HEK293 (cell line): ENCODE measurements at regions not wholly inside any gene's neighbourhood (a gene's known extent, or its start where the extent isn't known, plus 50 kb on each side); places are given as distances from the start of the nearest gene placed in this dataset.

ENCODE experiments used
- CTCF ChIA-PET: fragments of 350-600 bp; formaldehyde crosslinking; extraction: SDS; loops from one replicate; lab custom pipeline; 2021; ENCODE audit warnings: antibody characterized with exemption; lab: Yijun Ruan, JAX
- POLR2A ChIA-PET: fragments of 300-600 bp; formaldehyde crosslinking; extraction: SDS; loops from one replicate; lab custom pipeline; 2020; ENCODE audit warnings: antibody characterized with exemption, inconsistent platforms; lab: Yijun Ruan, JAX
- H3K27ac ChIP-seq: fragments of 200-500 bp; sonication (Bioruptor generic); 2 replicates; pipeline ENCODE4 v1.5.1; 2014; ENCODE audit warnings: low read depth, low read length, control low read depth, inconsistent platforms; ENCODE audit errors: extremely low read depth
- H3K36me3 ChIP-seq, 2 experiments: fragments of 200-500 bp in 1 of 2; sonication (Bioruptor generic) in 1 of 2; 1 replicate in 1 of 2; 2 replicates in 1 of 2; pipeline ENCODE4 v1.5.1; 2014 to 2017; ENCODE audit warnings: inconsistent platforms in 2 of 2, low read length in 2 of 2; ENCODE audit not compliant: control insufficient read depth in 2 of 2, insufficient read depth in 1 of 2
- H3K4me1 ChIP-seq: fragments of 200-500 bp; sonication (Bioruptor generic); 2 replicates; pipeline ENCODE4 v1.5.1; 2014; ENCODE audit warnings: mild to moderate bottlenecking, low read length, inconsistent platforms; ENCODE audit not compliant: control insufficient read depth, insufficient read depth
- H3K4me3 ChIP-seq: 2 replicates; pipeline ENCODE4 v1.5.1; 2011; ENCODE audit warnings: low read depth, mild to moderate bottlenecking, control low read depth, low read length, moderate library complexity
- H3K9me3 ChIP-seq: fragments of 200-500 bp; sonication (Bioruptor generic); 2 replicates; pipeline ENCODE4 v1.5.1; 2014; ENCODE audit warnings: low read depth, low read length, inconsistent platforms; ENCODE audit not compliant: control insufficient read depth, insufficient read depth
- AEBP2 ChIP-seq: fragments of 450-650 bp; formaldehyde crosslinking; IDR thresholded peaks from 2 replicates; pipeline ENCODE4 v1.5.1; 2016; ENCODE audit warnings: missing biosample characterization, missing genetic modification characterization, borderline replicate concordance
- BCL11A ChIP-seq: fragments of 450-650 bp; formaldehyde crosslinking; IDR thresholded peaks from 2 replicates; pipeline ENCODE4 v1.5.1; 2016; ENCODE audit warnings: low read depth, missing biosample characterization, missing genetic modification characterization
- GLI2 ChIP-seq: fragments of 450-650 bp; formaldehyde crosslinking; IDR thresholded peaks from 2 replicates; pipeline ENCODE4; 2017; ENCODE audit warnings: missing biosample characterization, missing genetic modification characterization, low read depth, borderline replicate concordance
- SCRT1 ChIP-seq: fragments of 450-650 bp; formaldehyde crosslinking; IDR thresholded peaks from 2 replicates; pipeline ENCODE4 v1.5.1; 2016; ENCODE audit warnings: missing biosample characterization, missing genetic modification characterization, borderline replicate concordance
- YY2 ChIP-seq: fragments of 450-650 bp; formaldehyde crosslinking; IDR thresholded peaks from 2 replicates; pipeline ENCODE4 v1.5.1; 2016; ENCODE audit warnings: missing biosample characterization, missing genetic modification characterization
- ZNF114 ChIP-seq: fragments of 450-650 bp; formaldehyde crosslinking; IDR thresholded peaks from 2 replicates; pipeline ENCODE4 v1.5.0; 2017; ENCODE audit warnings: missing biosample characterization, missing genetic modification characterization
- ZNF169 ChIP-seq: fragments of 450-650 bp; formaldehyde crosslinking; IDR thresholded peaks from 2 replicates; pipeline ENCODE4 v1.5.1; 2016; ENCODE audit warnings: missing biosample characterization, missing genetic modification characterization
- ZNF18 ChIP-seq: fragments of 450-650 bp; formaldehyde crosslinking; IDR thresholded peaks from 2 replicates; pipeline ENCODE4 v1.5.1; 2016; ENCODE audit warnings: missing biosample characterization, missing genetic modification characterization
- ZNF292 ChIP-seq: fragments of 450-650 bp; formaldehyde crosslinking; IDR thresholded peaks from 2 replicates; pipeline ENCODE4 v1.5.1; 2016; ENCODE audit warnings: low read depth, missing biosample characterization, missing genetic modification characterization, borderline replicate concordance
- ZNF521 ChIP-seq: fragments of 450-650 bp; formaldehyde crosslinking; IDR thresholded peaks from 2 replicates; pipeline ENCODE4 v1.5.1; 2017; ENCODE audit warnings: missing biosample characterization, mild to moderate bottlenecking, missing genetic modification characterization
- ZNF560 ChIP-seq: fragments of 450-650 bp; formaldehyde crosslinking; IDR thresholded peaks from 2 replicates; pipeline ENCODE4 v1.5.1; 2017; ENCODE audit warnings: missing biosample characterization, missing genetic modification characterization, borderline replicate concordance
- ZNF561 ChIP-seq: fragments of 450-650 bp; IDR thresholded peaks from 2 replicates; pipeline ENCODE4 v1.5.1; 2018; ENCODE audit warnings: missing biosample characterization, missing genetic modification characterization, borderline replicate concordance
- ZNF621 ChIP-seq: fragments of 450-650 bp; formaldehyde crosslinking; IDR thresholded peaks from 2 replicates; pipeline ENCODE4 v1.5.1; 2017; ENCODE audit warnings: missing biosample characterization, missing genetic modification characterization
- ZNF626 ChIP-seq: fragments of 450-650 bp; sonication (Bioruptor Pico); formaldehyde crosslinking; IDR thresholded peaks from 2 replicates; pipeline ENCODE4 v1.5.1; 2018; ENCODE audit warnings: missing biosample characterization, missing genetic modification characterization, inconsistent platforms
- ZNF747 ChIP-seq: fragments of 450-650 bp; formaldehyde crosslinking; IDR thresholded peaks from 2 replicates; pipeline ENCODE4 v1.5.1; 2016; ENCODE audit warnings: missing biosample characterization, missing genetic modification characterization
- ZSCAN23 ChIP-seq: fragments of 450-650 bp; formaldehyde crosslinking; IDR thresholded peaks from 2 replicates; pipeline ENCODE4 v1.5.1; 2016; ENCODE audit warnings: missing biosample characterization, missing genetic modification characterization
- ZSCAN4 ChIP-seq: fragments of 450-650 bp; formaldehyde crosslinking; IDR thresholded peaks from 2 replicates; pipeline ENCODE4 v1.5.1; 2017; ENCODE audit warnings: missing biosample characterization, missing genetic modification characterization
- ZXDB ChIP-seq: fragments of 450-650 bp; formaldehyde crosslinking; IDR thresholded peaks from 2 replicates; pipeline ENCODE4 v1.5.1; 2016; ENCODE audit warnings: missing biosample characterization, missing genetic modification characterization
- TF ChIP-seq, protein P1 (sequence below): fragments of 450-650 bp; formaldehyde crosslinking; IDR thresholded peaks from 2 replicates; pipeline ENCODE4 v1.5.1; 2016; ENCODE audit warnings: missing biosample characterization, missing genetic modification characterization
- TF ChIP-seq, protein P2 (sequence below): fragments of 450-650 bp; formaldehyde crosslinking; IDR thresholded peaks from 2 replicates; pipeline ENCODE4 v1.5.1; 2016; ENCODE audit warnings: missing biosample characterization, missing genetic modification characterization

DNA sequence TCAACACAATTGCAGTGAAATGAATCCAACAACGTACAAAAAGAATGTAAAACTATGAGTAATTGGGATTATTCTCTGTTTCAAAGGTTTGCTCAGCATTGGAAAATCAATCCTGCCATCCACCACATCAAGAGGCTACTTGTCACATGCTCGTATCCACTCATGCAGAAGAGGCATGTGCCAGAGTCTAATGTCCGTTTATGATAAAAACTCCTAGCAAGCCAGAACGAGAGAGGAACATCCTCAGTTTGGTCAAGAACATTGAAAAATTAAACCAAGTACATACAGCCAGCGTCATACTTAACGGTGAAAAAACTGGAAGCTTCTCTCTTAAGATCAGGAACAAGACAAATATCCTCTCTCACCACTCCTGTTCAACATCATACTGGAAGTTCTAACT lies 563.9 kb upstream of the TMEM132C start (continued):
- TF ChIP-seq, protein P1, sequence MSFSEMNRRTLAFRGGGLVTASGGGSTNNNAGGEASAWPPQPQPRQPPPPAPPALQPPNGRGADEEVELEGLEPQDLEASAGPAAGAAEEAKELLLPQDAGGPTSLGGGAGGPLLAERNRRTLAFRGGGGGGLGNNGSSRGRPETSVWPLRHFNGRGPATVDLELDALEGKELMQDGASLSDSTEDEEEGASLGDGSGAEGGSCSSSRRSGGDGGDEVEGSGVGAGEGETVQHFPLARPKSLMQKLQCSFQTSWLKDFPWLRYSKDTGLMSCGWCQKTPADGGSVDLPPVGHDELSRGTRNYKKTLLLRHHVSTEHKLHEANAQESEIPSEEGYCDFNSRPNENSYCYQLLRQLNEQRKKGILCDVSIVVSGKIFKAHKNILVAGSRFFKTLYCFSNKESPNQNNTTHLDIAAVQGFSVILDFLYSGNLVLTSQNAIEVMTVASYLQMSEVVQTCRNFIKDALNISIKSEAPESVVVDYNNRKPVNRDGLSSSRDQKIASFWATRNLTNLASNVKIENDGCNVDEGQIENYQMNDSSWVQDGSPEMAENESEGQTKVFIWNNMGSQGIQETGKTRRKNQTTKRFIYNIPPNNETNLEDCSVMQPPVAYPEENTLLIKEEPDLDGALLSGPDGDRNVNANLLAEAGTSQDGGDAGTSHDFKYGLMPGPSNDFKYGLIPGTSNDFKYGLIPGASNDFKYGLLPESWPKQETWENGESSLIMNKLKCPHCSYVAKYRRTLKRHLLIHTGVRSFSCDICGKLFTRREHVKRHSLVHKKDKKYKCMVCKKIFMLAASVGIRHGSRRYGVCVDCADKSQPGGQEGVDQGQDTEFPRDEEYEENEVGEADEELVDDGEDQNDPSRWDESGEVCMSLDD (tag by site-specific recombination), result no peak

DNA sequence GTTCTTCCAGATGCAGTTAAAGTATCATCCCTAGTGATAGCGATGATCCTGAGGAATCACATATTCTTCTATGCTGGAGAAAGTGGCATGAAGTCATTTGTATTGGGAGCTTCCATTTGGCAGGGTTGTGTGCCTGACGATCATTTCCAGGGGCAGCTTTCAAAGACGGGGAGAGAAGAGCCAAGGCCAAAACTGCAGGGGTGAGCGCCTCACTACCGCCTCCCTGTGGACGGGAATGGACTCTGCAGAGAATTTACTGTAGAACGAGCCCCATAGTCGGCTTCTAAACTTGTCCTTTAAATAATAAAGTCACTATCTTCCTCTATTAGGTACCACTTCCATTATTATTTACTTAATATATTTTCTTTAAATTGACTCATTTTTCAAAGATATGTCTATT lies 555.9 kb upstream of the TMEM132C start:
- CTCF ChIA-PET, result interaction anchor here (0.5 to 1.8 kb wide), 4 partner anchors 9 to 279 kb away, joined by 3 to 6 read pairs (median 4); no protein-coding TSS in a partner anchor
- no peak overlapping the region for H3K4me3 ChIP-seq
- TF ChIP-seq ZNF521 (tag by site-specific recombination), result no peak
- no peak for TF ChIP-seq ZNF114
- no peak for TF ChIP-seq YY2
- TF ChIP-seq, protein P2, sequence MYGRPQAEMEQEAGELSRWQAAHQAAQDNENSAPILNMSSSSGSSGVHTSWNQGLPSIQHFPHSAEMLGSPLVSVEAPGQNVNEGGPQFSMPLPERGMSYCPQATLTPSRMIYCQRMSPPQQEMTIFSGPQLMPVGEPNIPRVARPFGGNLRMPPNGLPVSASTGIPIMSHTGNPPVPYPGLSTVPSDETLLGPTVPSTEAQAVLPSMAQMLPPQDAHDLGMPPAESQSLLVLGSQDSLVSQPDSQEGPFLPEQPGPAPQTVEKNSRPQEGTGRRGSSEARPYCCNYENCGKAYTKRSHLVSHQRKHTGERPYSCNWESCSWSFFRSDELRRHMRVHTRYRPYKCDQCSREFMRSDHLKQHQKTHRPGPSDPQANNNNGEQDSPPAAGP (tag by site-specific recombination), result no peak
- TF ChIP-seq ZNF747 (tag by site-specific recombination), result no peak
- TF ChIP-seq ZSCAN4 (tag by site-specific recombination), result no peak
- TF ChIP-seq SCRT1, result no peak
- no peak for TF ChIP-seq AEBP2 (tag by site-specific recombination)
- no peak for TF ChIP-seq GLI2 (tag by site-specific recombination)
- TF ChIP-seq BCL11A (tag by site-specific recombination), result no peak
- no peak for TF ChIP-seq ZNF561 (tag by site-specific recombination)
- no peak for TF ChIP-seq ZNF560 (tag by site-specific recombination)
- TF ChIP-seq ZSCAN23 (tag by site-specific recombination), result no peak
- TF ChIP-seq ZNF626, result no peak
- TF ChIP-seq ZNF621 (tag by site-specific recombination), result no peak
- TF ChIP-seq, all 188 proteins: peak for 0

GRCh38 chr12:127712561-127712960 lies 554.4 kb upstream of the TMEM132C start:
- POLR2A ChIA-PET, result no interaction called here

More for the DNA sequence above, 555.9 kb upstream of the TMEM132C start:
- H3K27ac ChIP-seq, result no peak overlapping the region
- no peaks in the 10 kb centered on the region for H3K36me3 ChIP-seq
- POLR2A ChIA-PET, result no interaction called here
- H3K4me1 ChIP-seq, result no peaks in the 10 kb centered on the region
- no peaks in the 10 kb centered on the region for H3K9me3 ChIP-seq

More at GRCh38 chr12:127712561-127712960, 554.4 kb upstream of the TMEM132C start:
- TF ChIP-seq ZNF169 (tag by site-specific recombination), result no peak
- TF ChIP-seq ZNF292 (tag by site-specific recombination), result no peak
- no peak for TF ChIP-seq ZNF18 (tag by site-specific recombination)
- no peak for TF ChIP-seq ZXDB (tag by site-specific recombination)
- Histone ChIP-seq H3K4me3 (no peak overlapping the region), H3K9me3 (no peaks in the 10 kb centered on the region), H3K36me3 (no peaks in the 10 kb centered on the region), H3K27ac (no peak overlapping the region), H3K4me1 (no peaks in the 10 kb centered on the region)
- CTCF ChIA-PET, result interaction anchor here (0.6 to 1.5 kb wide), 3 partner anchors 35 to 1111 kb away, joined by 3 to 9 read pairs (median 3); no protein-coding TSS in a partner anchor
